ENCODE measurements at regions not wholly inside any gene's neighbourhood (a gene's known extent, or its start where the extent isn't known, plus 50 kb on each side); places are given as distances from the start of the nearest gene placed in this dataset.

DNA sequence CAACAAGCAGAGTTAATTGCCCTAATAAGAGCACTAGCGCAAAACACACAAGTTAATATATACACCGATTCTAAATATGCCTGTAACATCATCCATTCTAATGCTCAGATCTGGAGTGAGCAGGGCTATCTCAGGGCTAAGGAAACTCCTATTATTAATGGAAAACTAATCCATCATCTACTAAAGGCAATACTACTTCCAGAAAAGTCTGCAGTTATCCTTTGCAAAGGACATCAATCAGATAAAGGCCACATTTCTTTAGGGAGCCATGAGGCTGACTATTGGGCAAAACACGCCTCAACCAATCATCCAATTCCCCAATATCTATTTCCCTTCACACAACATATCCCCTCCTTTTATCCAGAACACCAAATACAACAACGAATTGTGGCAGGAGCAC is 1032.3 kb upstream of the NUDT12 start:
- Histone ChIP-seq H3K9me1 (replicated peaks; ENCODE audit: control insufficient read depth, extremely low read depth, insufficient read depth, low read length) (no peaks in the 10 kb centered on the region), H4K20me1 (replicated peaks; ENCODE audit: control insufficient read depth, extremely low read depth, insufficient read depth, low read length) (no peaks in the 10 kb centered on the region), H3K27ac (ENCODE audit: insufficient read depth, low read depth, low read length) (no peak overlapping the region), H3K79me2 (ENCODE audit: control insufficient read depth, insufficient read depth, low read length) (no peaks in the 10 kb centered on the region), H3K4me3 (replicated peaks in 1 of 3; ENCODE audit: insufficient read depth in 1 of 3, low read depth in 1 of 3, low read length in 3 of 3) (no peak overlapping the region), H3K27me3 (ENCODE audit: control insufficient read depth in 2 of 2, insufficient read depth in 2 of 2, low read length in 2 of 2) (no peaks in the 10 kb centered on the region), H3K9me3 (replicated peaks; ENCODE audit: control insufficient read depth, insufficient read depth, low read length) (no peaks in the 10 kb centered on the region), H3K4me2 (ENCODE audit: insufficient read depth, low read length) (no peak overlapping the region), H3K9ac (replicated peaks; ENCODE audit: extremely low read depth, insufficient read depth, low read length) (no peak overlapping the region), H3K36me3 (ENCODE audit: control insufficient read depth in 2 of 2, extremely low read depth in 1 of 2, insufficient read depth in 2 of 2, low read length in 2 of 2) (no peaks in the 10 kb centered on the region), H2AFZ (ENCODE audit: low read depth, low read length) (no peak overlapping the region), H3K4me1 (ENCODE audit: control insufficient read depth, extremely low read depth, insufficient read depth, low read length) (no peaks in the 10 kb centered on the region)
- ChIA-PET POLR2A (no interaction called here), CTCF (no interaction called here)
- no peak for FAIRE-seq
- no TSS peak for BruUV-seq (replicated peaks)
- intact Hi-C loops (cut with micrococcal nuclease) = no loop called here
- DNase-seq (ENCODE audit: low read depth, low spot score) = no peak
- dilution Hi-C loops (cut with MboI; ENCODE audit: extremely low pct_ligation_motif_present, low sequenced_read_pairs) = no loop called here
- TF ChIP-seq FOS (IDR thresholded peaks at IDR 0.05; ENCODE audit: borderline replicate concordance, insufficient read depth, low read length) = no peak
- no peak for TF ChIP-seq EZH2 (IDR thresholded peaks at IDR 0.05; ENCODE audit: borderline replicate concordance, low read depth, low read length, severe bottlenecking)
- no peak for TF ChIP-seq MYC (IDR thresholded peaks at IDR 0.05; ENCODE audit: low read depth, low read length)
- TF ChIP-seq JUN (IDR thresholded peaks at IDR 0.05; ENCODE audit: borderline replicate concordance, insufficient read depth, insufficient read length, low read depth) = no peak
- TF ChIP-seq, protein P1, sequence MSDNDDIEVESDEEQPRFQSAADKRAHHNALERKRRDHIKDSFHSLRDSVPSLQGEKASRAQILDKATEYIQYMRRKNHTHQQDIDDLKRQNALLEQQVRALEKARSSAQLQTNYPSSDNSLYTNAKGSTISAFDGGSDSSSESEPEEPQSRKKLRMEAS (IDR thresholded peaks at IDR 0.05; ENCODE audit: insufficient read depth, insufficient read length) = no peak
- TF ChIP-seq POLR2AphosphoS5 (IDR thresholded peaks at IDR 0.05; ENCODE audit: insufficient read depth, low read depth, low read length) = no peak
- no peak for TF ChIP-seq GATA2 (IDR thresholded peaks at IDR 0.05; ENCODE audit: insufficient read depth, insufficient read length, low read depth, low read length)
- TF ChIP-seq POLR2A (IDR thresholded peaks at IDR 0.05; ENCODE audit: low read depth, low read length) = no peak

DNA sequence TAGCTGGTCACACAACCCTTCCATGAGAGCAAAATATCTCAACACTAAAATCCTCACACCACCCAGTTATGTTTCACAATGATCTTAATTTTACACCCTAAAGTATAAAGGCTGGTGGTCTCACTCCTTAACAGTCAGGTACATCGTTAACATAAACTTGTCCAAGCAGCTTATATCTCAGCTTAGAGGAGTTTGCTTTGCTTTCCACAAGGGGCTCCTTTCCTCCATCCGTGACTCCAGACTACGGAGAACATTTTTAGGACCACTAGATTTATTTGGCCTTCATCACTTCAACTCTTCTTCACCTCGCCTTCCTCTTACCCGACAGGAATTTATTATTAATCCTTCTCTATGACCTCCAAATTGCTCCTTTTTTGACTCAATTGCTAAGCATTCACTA is 1014.1 kb upstream of the NUDT12 start:
- FAIRE-seq (no peak), DNase-seq (ENCODE audit: low read depth, low spot score) (no peak)
- dilution Hi-C loops (cut with MboI; ENCODE audit: extremely low pct_ligation_motif_present, low sequenced_read_pairs) (no loop called here), intact Hi-C loops (cut with micrococcal nuclease) (no loop called here)
- Histone ChIP-seq H3K36me3 (ENCODE audit: control insufficient read depth in 2 of 2, extremely low read depth in 1 of 2, insufficient read depth in 2 of 2, low read length in 2 of 2) (no peaks in the 10 kb centered on the region), H3K9me1 (replicated peaks; ENCODE audit: control insufficient read depth, extremely low read depth, insufficient read depth, low read length) (no peaks in the 10 kb centered on the region), H3K9ac (replicated peaks; ENCODE audit: extremely low read depth, insufficient read depth, low read length) (no peak overlapping the region), H4K20me1 (replicated peaks; ENCODE audit: control insufficient read depth, extremely low read depth, insufficient read depth, low read length) (no peaks in the 10 kb centered on the region), H3K9me3 (replicated peaks; ENCODE audit: control insufficient read depth, insufficient read depth, low read length) (no peaks in the 10 kb centered on the region), H3K4me2 (ENCODE audit: insufficient read depth, low read length) (no peak overlapping the region), H3K79me2 (ENCODE audit: control insufficient read depth, insufficient read depth, low read length) (no peaks in the 10 kb centered on the region), H3K27ac (ENCODE audit: insufficient read depth, low read depth, low read length) (no peak overlapping the region), H3K4me3 (replicated peaks in 1 of 3; ENCODE audit: insufficient read depth in 1 of 3, low read depth in 1 of 3, low read length in 3 of 3) (no peak overlapping the region), H3K27me3 (ENCODE audit: control insufficient read depth in 2 of 2, insufficient read depth in 2 of 2, low read length in 2 of 2) (no peaks in the 10 kb centered on the region), H2AFZ (ENCODE audit: low read depth, low read length) (no peak overlapping the region), H3K4me1 (ENCODE audit: control insufficient read depth, extremely low read depth, insufficient read depth, low read length) (no peaks in the 10 kb centered on the region)
- ChIA-PET POLR2A (no interaction called here), CTCF (no interaction called here)
- no TSS peak for BruUV-seq (replicated peaks)
- no peak for TF ChIP-seq POLR2AphosphoS5 (IDR thresholded peaks at IDR 0.05; ENCODE audit: insufficient read depth, low read depth, low read length)
- no peak for TF ChIP-seq GATA2 (IDR thresholded peaks at IDR 0.05; ENCODE audit: insufficient read depth, insufficient read length, low read depth, low read length)
- TF ChIP-seq, protein P1 (IDR thresholded peaks at IDR 0.05; ENCODE audit: insufficient read depth, insufficient read length) = no peak
- TF ChIP-seq JUN (IDR thresholded peaks at IDR 0.05; ENCODE audit: borderline replicate concordance, insufficient read depth, insufficient read length, low read depth) = no peak
- no peak for TF ChIP-seq POLR2A (IDR thresholded peaks at IDR 0.05; ENCODE audit: low read depth, low read length)
- TF ChIP-seq FOS (IDR thresholded peaks at IDR 0.05; ENCODE audit: borderline replicate concordance, insufficient read depth, low read length) = no peak
- no peak for TF ChIP-seq EZH2 (IDR thresholded peaks at IDR 0.05; ENCODE audit: borderline replicate concordance, low read depth, low read length, severe bottlenecking)
- no peak for TF ChIP-seq MYC (IDR thresholded peaks at IDR 0.05; ENCODE audit: low read depth, low read length)
- TF ChIP-seq, protein P2, sequence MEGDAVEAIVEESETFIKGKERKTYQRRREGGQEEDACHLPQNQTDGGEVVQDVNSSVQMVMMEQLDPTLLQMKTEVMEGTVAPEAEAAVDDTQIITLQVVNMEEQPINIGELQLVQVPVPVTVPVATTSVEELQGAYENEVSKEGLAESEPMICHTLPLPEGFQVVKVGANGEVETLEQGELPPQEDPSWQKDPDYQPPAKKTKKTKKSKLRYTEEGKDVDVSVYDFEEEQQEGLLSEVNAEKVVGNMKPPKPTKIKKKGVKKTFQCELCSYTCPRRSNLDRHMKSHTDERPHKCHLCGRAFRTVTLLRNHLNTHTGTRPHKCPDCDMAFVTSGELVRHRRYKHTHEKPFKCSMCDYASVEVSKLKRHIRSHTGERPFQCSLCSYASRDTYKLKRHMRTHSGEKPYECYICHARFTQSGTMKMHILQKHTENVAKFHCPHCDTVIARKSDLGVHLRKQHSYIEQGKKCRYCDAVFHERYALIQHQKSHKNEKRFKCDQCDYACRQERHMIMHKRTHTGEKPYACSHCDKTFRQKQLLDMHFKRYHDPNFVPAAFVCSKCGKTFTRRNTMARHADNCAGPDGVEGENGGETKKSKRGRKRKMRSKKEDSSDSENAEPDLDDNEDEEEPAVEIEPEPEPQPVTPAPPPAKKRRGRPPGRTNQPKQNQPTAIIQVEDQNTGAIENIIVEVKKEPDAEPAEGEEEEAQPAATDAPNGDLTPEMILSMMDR (IDR thresholded peaks at IDR 0.05; ENCODE audit: extremely low read depth in 1 of 2, insufficient read depth in 1 of 2, low read depth in 1 of 2, low read length in 2 of 2) = no peak

Measured in endothelial cell of umbilical vein (primary cell).